ENCODE measurements at regions not wholly inside any gene's neighbourhood (a gene's known extent, or its start where the extent isn't known, plus 50 kb on each side); places are given as distances from the start of the nearest gene placed in this dataset.

DNA sequence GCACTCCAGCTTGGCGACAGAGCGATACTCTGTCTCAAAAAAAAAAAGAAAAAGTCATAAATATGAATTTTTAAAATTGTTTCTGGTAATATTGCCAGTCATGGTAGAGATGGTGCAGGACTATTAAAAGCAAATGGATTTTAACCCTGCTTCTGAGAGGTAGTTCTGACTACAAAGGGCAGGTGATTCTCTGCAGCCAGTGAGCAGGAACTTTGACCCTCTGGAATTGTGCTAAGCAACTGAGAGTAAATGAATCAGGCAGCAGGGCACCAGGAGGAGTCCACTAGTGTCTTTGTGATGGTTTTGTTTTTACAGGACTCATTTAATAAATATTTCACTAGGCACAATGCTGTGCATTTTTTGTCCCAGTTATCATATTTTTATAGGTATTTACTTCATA, 781.2 kb downstream of the TLE4 start:
- in situ Hi-C loops (cut with HindIII; ENCODE audit: low pct_unique_long_range_greater_than_20kb, low sequenced_read_pairs) (no loop called here), intact Hi-C loops (cut with micrococcal nuclease; ENCODE audit: unreplicated experiment) (no loop called here)
- POLR2A ChIA-PET = no interaction called here
- no peak overlapping the region for H3K27ac ChIP-seq (ENCODE audit: low read length)
- no peaks in the 10 kb centered on the region for H3K27me3 ChIP-seq (ENCODE audit: control insufficient read depth, insufficient read depth, low read length)
- DNase-seq (ENCODE audit: low read depth, low spot score) (no peak), ATAC-seq (no peak)
- no peak overlapping the region for H3K4me3 ChIP-seq (ENCODE audit: low read depth in 2 of 2, low read length in 2 of 2)
- no peaks in the 10 kb centered on the region for H3K36me3 ChIP-seq (ENCODE audit: control insufficient read depth, insufficient read depth, low read length)
- no TSS peak for BruUV-seq (replicated peaks)
- CTCF ChIA-PET = no interaction called here
- H3K9me3 ChIP-seq (ENCODE audit: control insufficient read depth, insufficient read depth, low read depth, low read length) = no peaks in the 10 kb centered on the region
- TF ChIP-seq POLR2AphosphoS5 (IDR thresholded peaks at IDR 0.05; ENCODE audit: low read depth, low read length) (no peak), SIN3A (IDR thresholded peaks at IDR 0.05; ENCODE audit: borderline replicate concordance, insufficient read depth, low read depth, low read length) (no peak), CTCF (IDR thresholded peaks at IDR 0.05) (no peak), TCF7L2 (IDR thresholded peaks at IDR 0.05; ENCODE audit: low read depth, low read length) (no peak)
- TF ChIP-seq, protein P1, sequence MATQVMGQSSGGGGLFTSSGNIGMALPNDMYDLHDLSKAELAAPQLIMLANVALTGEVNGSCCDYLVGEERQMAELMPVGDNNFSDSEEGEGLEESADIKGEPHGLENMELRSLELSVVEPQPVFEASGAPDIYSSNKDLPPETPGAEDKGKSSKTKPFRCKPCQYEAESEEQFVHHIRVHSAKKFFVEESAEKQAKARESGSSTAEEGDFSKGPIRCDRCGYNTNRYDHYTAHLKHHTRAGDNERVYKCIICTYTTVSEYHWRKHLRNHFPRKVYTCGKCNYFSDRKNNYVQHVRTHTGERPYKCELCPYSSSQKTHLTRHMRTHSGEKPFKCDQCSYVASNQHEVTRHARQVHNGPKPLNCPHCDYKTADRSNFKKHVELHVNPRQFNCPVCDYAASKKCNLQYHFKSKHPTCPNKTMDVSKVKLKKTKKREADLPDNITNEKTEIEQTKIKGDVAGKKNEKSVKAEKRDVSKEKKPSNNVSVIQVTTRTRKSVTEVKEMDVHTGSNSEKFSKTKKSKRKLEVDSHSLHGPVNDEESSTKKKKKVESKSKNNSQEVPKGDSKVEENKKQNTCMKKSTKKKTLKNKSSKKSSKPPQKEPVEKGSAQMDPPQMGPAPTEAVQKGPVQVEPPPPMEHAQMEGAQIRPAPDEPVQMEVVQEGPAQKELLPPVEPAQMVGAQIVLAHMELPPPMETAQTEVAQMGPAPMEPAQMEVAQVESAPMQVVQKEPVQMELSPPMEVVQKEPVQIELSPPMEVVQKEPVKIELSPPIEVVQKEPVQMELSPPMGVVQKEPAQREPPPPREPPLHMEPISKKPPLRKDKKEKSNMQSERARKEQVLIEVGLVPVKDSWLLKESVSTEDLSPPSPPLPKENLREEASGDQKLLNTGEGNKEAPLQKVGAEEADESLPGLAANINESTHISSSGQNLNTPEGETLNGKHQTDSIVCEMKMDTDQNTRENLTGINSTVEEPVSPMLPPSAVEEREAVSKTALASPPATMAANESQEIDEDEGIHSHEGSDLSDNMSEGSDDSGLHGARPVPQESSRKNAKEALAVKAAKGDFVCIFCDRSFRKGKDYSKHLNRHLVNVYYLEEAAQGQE (IDR thresholded peaks at IDR 0.05; ENCODE audit: insufficient read depth in 1 of 2, low read depth in 2 of 2, low read length in 1 of 2) = no peak
- H3K4me1 ChIP-seq (ENCODE audit: control insufficient read depth, insufficient read depth, low read length) = no peaks in the 10 kb centered on the region

DNA sequence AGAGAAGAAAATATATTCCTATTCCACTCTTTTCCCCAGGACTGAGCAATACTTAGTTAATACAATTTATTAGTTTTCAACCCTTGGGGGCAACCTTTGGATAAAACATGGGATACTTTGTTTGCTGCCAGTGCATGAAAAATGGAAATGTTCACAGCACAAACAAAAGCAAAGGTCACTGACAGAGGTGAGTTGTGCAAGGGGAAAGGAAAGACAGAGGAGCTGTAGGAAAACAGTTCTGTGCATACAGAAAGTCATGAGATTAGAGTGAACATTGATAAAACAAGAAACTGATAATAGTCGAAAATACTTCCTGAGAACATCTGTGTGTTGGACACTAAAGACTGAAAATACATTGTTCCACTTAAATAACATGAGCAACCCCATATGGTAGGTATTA, 779.8 kb downstream of the TLE4 start:
- DNase-seq (ENCODE audit: low read depth, low spot score) (no peak), ATAC-seq (no peak)
- in situ Hi-C loops (cut with HindIII; ENCODE audit: low pct_unique_long_range_greater_than_20kb, low sequenced_read_pairs) = no loop called here
- Histone ChIP-seq H3K27ac (ENCODE audit: low read length) (no peak overlapping the region), H3K4me3 (ENCODE audit: low read depth in 2 of 2, low read length in 2 of 2) (no peak overlapping the region), H3K9me3 (ENCODE audit: control insufficient read depth, insufficient read depth, low read depth, low read length) (no peaks in the 10 kb centered on the region), H3K27me3 (ENCODE audit: control insufficient read depth, insufficient read depth, low read length) (no peaks in the 10 kb centered on the region), H3K36me3 (ENCODE audit: control insufficient read depth, insufficient read depth, low read length) (no peaks in the 10 kb centered on the region), H3K4me1 (ENCODE audit: control insufficient read depth, insufficient read depth, low read length) (no peaks in the 10 kb centered on the region)
- intact Hi-C loops (cut with micrococcal nuclease; ENCODE audit: unreplicated experiment) = no loop called here
- no TSS peak for BruUV-seq (replicated peaks)
- POLR2A ChIA-PET = no interaction called here
- TF ChIP-seq, protein P1 (IDR thresholded peaks at IDR 0.05; ENCODE audit: insufficient read depth in 1 of 2, low read depth in 2 of 2, low read length in 1 of 2) = no peak
- TF ChIP-seq CTCF (IDR thresholded peaks at IDR 0.05) = no peak
- TF ChIP-seq SIN3A (IDR thresholded peaks at IDR 0.05; ENCODE audit: borderline replicate concordance, insufficient read depth, low read depth, low read length) = no peak
- no peak for TF ChIP-seq TCF7L2 (IDR thresholded peaks at IDR 0.05; ENCODE audit: low read depth, low read length)
- no peak for TF ChIP-seq POLR2AphosphoS5 (IDR thresholded peaks at IDR 0.05; ENCODE audit: low read depth, low read length)
- CTCF ChIA-PET = no interaction called here

All from Panc1 (cell line).